BLaER1 (cell line): ENCODE measurements at regions not wholly inside any gene's neighbourhood (a gene's known extent, or its start where the extent isn't known, plus 50 kb on each side); places are given as distances from the start of the nearest gene placed in this dataset.
A peak's percentile ranks its signal among the peaks of the same experiment; 100 is the strongest.

ENCODE experiments used
- H3K27ac ChIP-seq: shearing (Covaris generic); formaldehyde crosslinking; 2 replicates; pipeline ENCODE4 v1.8.1; 2022
- H3K27me3 ChIP-seq: shearing (Covaris generic); formaldehyde crosslinking; 2 replicates; pipeline ENCODE4 v1.8.1; 2022
- H3K36me3 ChIP-seq: shearing (Covaris generic); formaldehyde crosslinking; 2 replicates; pipeline ENCODE4 v1.8.1; 2022
- H3K4me1 ChIP-seq: shearing (Covaris generic); formaldehyde crosslinking; 2 replicates; pipeline ENCODE4 v1.8.1; 2022
- H3K4me2 ChIP-seq: shearing (Covaris generic); formaldehyde crosslinking; 2 replicates; pipeline ENCODE4 v1.8.1; 2022
- H3K4me3 ChIP-seq: shearing (Covaris generic); formaldehyde crosslinking; 2 replicates; pipeline ENCODE4 v1.8.1; 2022
- H3K9ac ChIP-seq: shearing (Covaris generic); formaldehyde crosslinking; 2 replicates; pipeline ENCODE4 v1.8.1; 2022
- H3K9me3 ChIP-seq: shearing (Covaris generic); formaldehyde crosslinking; 2 replicates; pipeline ENCODE4 v1.8.1; 2022
- H4K20me1 ChIP-seq: shearing (Covaris generic); formaldehyde crosslinking; 2 replicates; pipeline ENCODE4 v1.8.1; 2022
- Cebpa-rat ChIP-seq: shearing (Covaris generic); IDR thresholded peaks from 2 replicates; pipeline ENCODE4 v1.8.1; 2022

DNA sequence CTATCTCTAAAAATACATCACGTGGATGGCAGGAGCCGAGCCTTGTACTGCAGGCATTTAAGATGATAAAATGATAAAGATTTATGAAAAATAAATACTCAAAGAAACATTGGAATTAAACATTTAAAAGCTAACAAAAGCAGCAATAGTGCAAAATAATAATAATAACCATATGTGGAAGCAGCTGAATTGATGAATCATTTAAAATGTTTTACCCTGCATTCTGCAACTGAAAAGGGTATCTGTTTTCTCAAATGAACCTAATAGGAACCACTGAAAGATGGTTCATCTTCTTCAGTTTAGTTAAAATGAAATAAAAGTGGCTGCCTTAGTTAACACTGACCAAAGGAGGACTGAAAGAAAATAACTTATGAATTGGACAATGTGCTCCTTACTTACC, 436.1 kb downstream of the TUSC7 start:
- Histone ChIP-seq H3K27me3 (no peaks in the 10 kb centered on the region), H3K27ac (no peak overlapping the region), H4K20me1 (no peaks in the 10 kb centered on the region), H3K4me2 (no peak overlapping the region), H3K9ac (no peak overlapping the region), H3K4me3 (no peak overlapping the region), H3K4me1 (no peaks in the 10 kb centered on the region), H3K9me3 (no peaks in the 10 kb centered on the region), H3K36me3 (no peaks in the 10 kb centered on the region)
- TF ChIP-seq Cebpa-rat: no peak

GRCh38 chr3:117146571-117146970, 437.0 kb downstream of the TUSC7 start:
- no peaks in the 10 kb centered on the region for H3K4me1 ChIP-seq
- no peak for TF ChIP-seq Cebpa-rat
- H4K20me1 ChIP-seq: no peaks in the 10 kb centered on the region
- H3K9me3 ChIP-seq: no peaks in the 10 kb centered on the region
- H3K27me3 ChIP-seq: no peaks in the 10 kb centered on the region
- no peak overlapping the region for H3K4me2 ChIP-seq
- no peak overlapping the region for H3K4me3 ChIP-seq
- H3K27ac ChIP-seq: no peak overlapping the region
- no peaks in the 10 kb centered on the region for H3K36me3 ChIP-seq
- no peak overlapping the region for H3K9ac ChIP-seq

DNA sequence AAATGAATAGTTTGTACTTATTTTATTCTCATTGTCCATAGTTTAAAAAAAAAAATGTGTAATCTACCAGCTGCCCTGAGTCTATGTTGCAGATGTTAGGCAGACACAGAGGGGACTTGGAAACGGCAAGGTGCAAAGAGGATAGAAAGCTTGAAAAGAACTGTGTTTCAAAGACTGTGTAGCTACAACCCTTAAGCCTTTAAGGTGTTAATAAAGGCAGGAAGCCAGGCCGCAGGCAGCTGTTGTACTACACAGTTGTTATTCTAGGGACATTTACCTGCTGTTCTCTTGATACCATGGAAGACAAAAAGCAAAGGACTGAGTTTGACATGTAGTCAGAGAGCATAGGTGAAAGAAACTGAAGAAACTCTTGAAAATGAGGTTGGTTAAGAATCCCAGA, 440.0 kb downstream of the TUSC7 start:
- no peaks in the 10 kb centered on the region for H3K27me3 ChIP-seq
- no peak overlapping the region for H3K9ac ChIP-seq
- H3K36me3 ChIP-seq: no peaks in the 10 kb centered on the region
- no peak overlapping the region for H3K4me3 ChIP-seq
- H3K4me1 ChIP-seq: no peaks in the 10 kb centered on the region
- no peak for TF ChIP-seq Cebpa-rat
- no peak overlapping the region for H3K27ac ChIP-seq
- no peak overlapping the region for H3K4me2 ChIP-seq
- no peaks in the 10 kb centered on the region for H3K9me3 ChIP-seq
- H4K20me1 ChIP-seq: no peaks in the 10 kb centered on the region

DNA sequence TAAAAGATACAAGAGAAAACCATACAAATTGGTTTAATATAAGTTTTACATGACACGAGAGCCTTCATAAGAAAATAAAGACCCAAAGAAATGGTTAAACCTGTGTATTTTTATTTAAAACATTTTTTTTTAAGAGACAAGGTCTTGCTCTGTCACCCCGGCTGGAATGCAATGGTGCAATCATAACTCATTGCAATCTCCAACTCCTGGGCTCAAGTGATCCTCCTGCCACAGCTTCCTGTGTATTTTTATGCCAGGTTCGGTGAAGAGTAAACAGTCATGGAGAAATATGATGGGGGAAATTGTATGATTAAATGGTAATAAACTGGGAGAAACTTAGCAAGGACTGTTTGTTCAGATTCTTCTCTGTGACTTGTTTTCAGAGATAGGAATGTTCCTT, 441.0 kb downstream of the TUSC7 start:
- Histone ChIP-seq H3K9me3 (no peaks in the 10 kb centered on the region), H3K4me3 (no peak overlapping the region), H3K27ac (no peak overlapping the region), H3K27me3 (no peaks in the 10 kb centered on the region), H3K4me2 (no peak overlapping the region), H3K4me1 (no peaks in the 10 kb centered on the region), H3K36me3 (no peaks in the 10 kb centered on the region), H3K9ac (no peak overlapping the region), H4K20me1 (no peaks in the 10 kb centered on the region)
- no peak for TF ChIP-seq Cebpa-rat

DNA sequence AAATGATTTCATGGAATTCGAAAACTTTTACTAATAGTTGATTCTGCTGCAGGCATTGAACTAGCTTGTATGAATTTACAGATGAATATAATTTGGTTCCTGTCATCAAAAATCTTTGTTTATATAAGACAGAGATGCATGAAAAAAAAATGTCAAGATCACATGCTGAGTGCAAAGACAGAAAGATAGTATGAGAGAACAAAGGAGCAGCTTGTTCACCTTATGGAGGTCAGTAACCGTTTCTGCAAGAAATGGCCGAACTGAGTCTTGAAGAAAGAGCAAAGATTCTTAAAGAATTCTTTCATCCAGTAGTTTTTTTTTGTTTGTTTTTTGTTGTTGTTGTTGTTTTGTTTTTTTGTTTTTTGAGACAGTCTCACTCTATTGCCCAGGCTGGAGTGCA, 450.6 kb downstream of the TUSC7 start:
- Histone ChIP-seq H3K4me2 (no peak overlapping the region), H3K27me3 (no peaks in the 10 kb centered on the region), H4K20me1 (no peaks in the 10 kb centered on the region), H3K36me3 (no peaks in the 10 kb centered on the region), H3K9ac (no peak overlapping the region), H3K4me3 (no peak overlapping the region), H3K4me1 (no peaks in the 10 kb centered on the region), H3K27ac (no peak overlapping the region), H3K9me3 (no peaks in the 10 kb centered on the region)
- no peak for TF ChIP-seq Cebpa-rat

GRCh38 chr3:117161816-117162215, 452.2 kb downstream of the TUSC7 start:
- Histone ChIP-seq H3K9ac (no peak overlapping the region), H3K9me3 (no peaks in the 10 kb centered on the region), H3K27ac (no peak overlapping the region), H3K27me3 (no peaks in the 10 kb centered on the region), H3K4me1 (no peaks in the 10 kb centered on the region), H4K20me1 (no peaks in the 10 kb centered on the region), H3K36me3 (no peaks in the 10 kb centered on the region), H3K4me2 (no peak overlapping the region), H3K4me3 (no peak overlapping the region)
- TF ChIP-seq Cebpa-rat: no peak

DNA sequence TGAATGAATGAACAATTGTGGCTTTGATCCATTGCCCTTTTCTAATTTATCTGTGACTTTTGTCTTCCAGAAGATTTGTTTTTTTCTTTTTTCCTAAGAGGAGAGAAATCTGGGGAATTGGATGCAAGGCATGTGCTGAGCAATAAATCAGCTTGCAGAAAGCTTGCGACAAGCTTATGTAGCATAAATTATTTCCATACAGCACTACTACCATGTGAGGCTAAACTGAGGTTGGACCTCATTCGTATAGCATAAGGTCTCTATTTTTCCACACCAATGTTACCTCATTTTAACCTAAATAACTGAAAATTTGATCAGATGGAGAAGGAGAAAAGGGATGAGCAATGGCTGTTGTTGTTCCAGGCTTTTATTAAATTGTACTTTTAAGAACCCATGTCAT, 455.6 kb downstream of the TUSC7 start:
- Histone ChIP-seq H3K27me3 (no peaks in the 10 kb centered on the region), H3K9ac (no peak overlapping the region), H3K27ac (no peak overlapping the region), H3K4me2 (no peak overlapping the region), H3K36me3 (no peaks in the 10 kb centered on the region), H3K4me1 (peaks cover 5% of the 10 kb centered on the region), H3K9me3 (no peaks in the 10 kb centered on the region), H4K20me1 (no peaks in the 10 kb centered on the region), H3K4me3 (no peak overlapping the region)
- no peak for TF ChIP-seq Cebpa-rat

GRCh38 chr3:117165601-117166051, 456.0 kb downstream of the TUSC7 start:
- TF ChIP-seq Cebpa-rat: no peak
- peaks cover 9% of the 10 kb centered on the region for H3K4me1 ChIP-seq
- H4K20me1 ChIP-seq: no peaks in the 10 kb centered on the region
- no peak overlapping the region for H3K4me2 ChIP-seq
- no peaks in the 10 kb centered on the region for H3K27me3 ChIP-seq
- H3K36me3 ChIP-seq: no peaks in the 10 kb centered on the region
- no peak overlapping the region for H3K9ac ChIP-seq
- no peak overlapping the region for H3K4me3 ChIP-seq
- H3K9me3 ChIP-seq: no peaks in the 10 kb centered on the region
- H3K27ac ChIP-seq: no peak overlapping the region

DNA sequence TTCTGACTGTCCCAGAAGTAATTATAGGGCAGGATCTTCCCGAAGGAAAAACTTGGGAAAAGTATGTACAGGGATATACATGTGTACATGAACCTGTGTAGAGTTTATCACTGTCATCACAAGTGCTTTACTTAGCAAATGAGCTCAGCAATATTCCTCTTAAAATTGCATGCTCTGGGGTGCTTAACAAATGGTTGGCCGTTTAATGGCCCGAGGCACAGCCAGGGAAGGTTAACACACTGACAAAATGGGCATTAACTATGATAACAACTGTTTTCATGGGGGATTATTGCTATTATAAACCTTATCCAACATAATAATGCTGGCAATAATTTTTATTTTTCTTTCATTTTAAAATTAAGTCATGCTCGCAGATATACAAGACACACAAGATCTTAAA, 459.3 kb downstream of the TUSC7 start:
- H3K27me3 ChIP-seq: no peaks in the 10 kb centered on the region
- H3K4me2 ChIP-seq: no peak overlapping the region
- H3K36me3 ChIP-seq: no peaks in the 10 kb centered on the region
- no peak overlapping the region for H3K9ac ChIP-seq
- no peak overlapping the region for H3K4me3 ChIP-seq
- no peak overlapping the region for H3K27ac ChIP-seq
- no peaks in the 10 kb centered on the region for H3K9me3 ChIP-seq
- H3K4me1 ChIP-seq: peaks cover 42% of the 10 kb centered on the region
- no peak for TF ChIP-seq Cebpa-rat
- H4K20me1 ChIP-seq: no peaks in the 10 kb centered on the region

- Histone ChIP-seq H3K27ac (peak overlapping the region; percentile 56; the same call in 1 of the 2 replicates), H3K9ac (no peak overlapping the region), H3K4me1 (peaks cover 42% of the 10 kb centered on the region), H4K20me1 (no peaks in the 10 kb centered on the region), H3K9me3 (no peaks in the 10 kb centered on the region), H3K4me2 (peak overlapping the region; percentile 69), H3K27me3 (no peaks in the 10 kb centered on the region), H3K4me3 (no peak overlapping the region), H3K36me3 (no peaks in the 10 kb centered on the region)
- no peak for TF ChIP-seq Cebpa-rat
Measured at GRCh38 chr3:117170094-117170493, 460.5 kb downstream of the TUSC7 start.

DNA sequence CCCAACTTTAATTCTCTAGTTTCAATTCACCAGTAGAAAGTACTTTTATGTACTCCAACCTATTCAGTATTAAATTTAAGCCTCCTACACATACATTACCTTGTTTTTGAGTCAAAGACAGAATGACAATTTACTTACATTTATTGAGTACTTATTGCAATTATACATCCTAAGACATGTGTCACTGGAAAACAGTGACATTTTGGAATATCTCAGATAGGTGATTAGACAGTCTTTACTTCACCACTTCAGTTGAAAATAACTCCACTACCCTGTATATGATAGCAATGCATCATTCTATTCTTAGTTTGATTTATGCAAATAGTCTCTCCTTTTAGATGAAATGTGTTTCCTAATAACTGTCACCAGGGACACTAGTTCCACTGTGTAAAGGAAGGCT, 461.5 kb downstream of the TUSC7 start:
- H3K4me2 ChIP-seq: peak overlapping the region; percentile 69
- no peaks in the 10 kb centered on the region for H4K20me1 ChIP-seq
- H3K4me3 ChIP-seq: no peak overlapping the region
- H3K9ac ChIP-seq: no peak overlapping the region
- no peak for TF ChIP-seq Cebpa-rat
- H3K27ac ChIP-seq: peak overlapping the region; percentile 56
- no peaks in the 10 kb centered on the region for H3K36me3 ChIP-seq
- peaks cover 42% of the 10 kb centered on the region for H3K4me1 ChIP-seq
- H3K27me3 ChIP-seq: no peaks in the 10 kb centered on the region
- H3K9me3 ChIP-seq: no peaks in the 10 kb centered on the region
